HepG2 (cell line): ENCODE measurements at regions not wholly inside any gene's neighbourhood (a gene's known extent, or its start where the extent isn't known, plus 50 kb on each side); places are given as distances from the start of the nearest gene placed in this dataset.

Experiments
- ATAC-seq: fragments of 200-7000 bp; cut with Tn5 transposase; 3 replicates; pipeline ENCODE4 v1.9.1; 2020; ENCODE audit warnings: mild to moderate bottlenecking, moderate library complexity
- BruUV-seq: library from RNA; stranded (reverse); fragments of 400-500 nt; replicated peaks from 2 replicates; lab custom pipeline; 2021; lab: Mats Ljungman, UMichigan
- CTCF ChIA-PET: fragments of 300-600 bp; formaldehyde crosslinking; extraction: SDS; loops from one replicate; lab custom pipeline; 2021; ENCODE audit warnings: low total read pairs, inconsistent platforms, low intra/inter-chr PET ratio; lab: Yijun Ruan, JAX
- POLR2A ChIA-PET: fragments of 350-600 bp; sonication (Branson Sonifier 250); formaldehyde crosslinking; loops from one replicate; lab custom pipeline; 2020; ENCODE audit warnings: antibody characterized with exemption, inconsistent platforms; lab: Yijun Ruan, JAX
- DNase-seq: peaks from one replicate; pipeline ENCODE4 v3.0.0-alpha.2; 2015; ENCODE audit warnings: low spot score
- FAIRE-seq: peaks from 3 replicates; lab custom pipeline; 2011; peaks lifted over from hg19 to GRCh38; lab: Jason Lieb, UNC
- H2AFZ ChIP-seq: one replicate; pipeline ENCODE4 v1.6.1; 2011; ENCODE audit warnings: low read length, inconsistent platforms
- H3K27ac ChIP-seq: fragments of 300-600 bp; 3 replicates; pipeline ENCODE4 v1.8.0; 2011; ENCODE audit warnings: mixed run types, mild to moderate bottlenecking, mixed read lengths, low read length, inconsistent platforms; ENCODE audit not compliant: insufficient read depth; ENCODE audit errors: extremely low read length
- H3K27me3 ChIP-seq, 2 experiments: fragments of 200-600 bp in 1 of 2; 2 replicates in 1 of 2; 3 replicates in 1 of 2; pipeline versions ENCODE4 v1.6.0 to v1.8.0; 2011; ENCODE audit warnings: low read length in 2 of 2, mild to moderate bottlenecking in 2 of 2, moderate library complexity in 2 of 2, inconsistent platforms in 1 of 2; ENCODE audit not compliant: insufficient read depth in 2 of 2, control insufficient read depth in 1 of 2
- H3K36me3 ChIP-seq, 2 experiments: fragments of 200-600 bp in 1 of 2; replicated peaks in 1 of 2; 2 replicates in 1 of 2; 3 replicates in 1 of 2; pipeline versions ENCODE4 v1.5.1 to v1.8.0; 2011; ENCODE audit warnings: low read length in 2 of 2, inconsistent platforms in 1 of 2; ENCODE audit not compliant: insufficient read depth in 2 of 2, control insufficient read depth in 1 of 2
- H3K4me1 ChIP-seq: 2 replicates; pipeline ENCODE4 v1.5.1; 2012; ENCODE audit warnings: low read length, inconsistent platforms; ENCODE audit not compliant: insufficient read depth
- H3K4me2 ChIP-seq: 2 replicates; pipeline ENCODE4 v1.6.0; 2011; ENCODE audit warnings: low read depth, low read length, inconsistent platforms
- H3K4me3 ChIP-seq, 3 experiments: fragments of 200-600 bp in 1 of 3; sonication (generic), shearing (Covaris generic) in 1 of 3; replicated peaks in 1 of 3; 2 replicates each; pipeline ENCODE4 v1.5.1; 2011 to 2016; ENCODE audit warnings: low read length in 3 of 3, inconsistent platforms in 2 of 3, low read depth in 2 of 3, mild to moderate bottlenecking in 2 of 3, control low read depth in 1 of 3, mixed read lengths in 1 of 3; ENCODE audit not compliant: insufficient read depth in 1 of 3
- H3K79me2 ChIP-seq: one replicate; pipeline ENCODE4 v1.6.1; 2011; ENCODE audit warnings: low read length, inconsistent platforms; ENCODE audit not compliant: insufficient read depth
- H3K9ac ChIP-seq: 2 replicates; pipeline ENCODE4 v1.6.0; 2011; ENCODE audit warnings: mild to moderate bottlenecking, low read depth, low read length, inconsistent platforms; ENCODE audit not compliant: insufficient read depth
- H3K9me3 ChIP-seq: 2 replicates; pipeline ENCODE4 v1.5.1; 2012; ENCODE audit warnings: mild to moderate bottlenecking, low read length
- H4K20me1 ChIP-seq: 2 replicates; pipeline ENCODE4 v1.6.0; 2011; ENCODE audit warnings: inconsistent platforms, mild to moderate bottlenecking, low read length, moderate library complexity; ENCODE audit not compliant: insufficient read depth
- RBFOX2 ChIP-seq: fragments of 200-400 bp; formaldehyde crosslinking; IDR thresholded peaks from 2 replicates; pipeline ENCODE4 v1.6.1; 2017; ENCODE audit warnings: low read depth, mild to moderate bottlenecking, low read length
- STAT5B ChIP-seq: sonication (generic); formaldehyde crosslinking; IDR thresholded peaks from 2 replicates; pipeline ENCODE4 v1.4.0; 2020; ENCODE audit warnings: missing genetic modification reagents
- TAF1 ChIP-seq: sonication (generic); formaldehyde crosslinking; IDR thresholded peaks from 2 replicates; pipeline ENCODE4 v1.4.0; 2020; ENCODE audit warnings: missing genetic modification reagents
- ZNF512B ChIP-seq: sonication (generic); formaldehyde crosslinking; IDR thresholded peaks from 2 replicates; pipeline ENCODE4 v1.5.1; 2020; ENCODE audit warnings: missing genetic modification reagents, mild to moderate bottlenecking, borderline replicate concordance
- ZSCAN9 ChIP-seq: IDR thresholded peaks from 2 replicates; pipeline ENCODE4 v1.6.1; 2016; ENCODE audit warnings: borderline replicate concordance
- WGBS: methylation state at CpG from one replicate; pipeline ENCODE4 v1.1.6; 2017; ENCODE audit warnings: low lambda C conversion rate; 5-methylcytosine and 5-hydroxymethylcytosine counted together
- in situ Hi-C: cut with HindIII; loops from 2 replicates; pipeline ENCODE4 v1.10.0; 2017; ENCODE audit warnings: low pct_unique_long_range_greater_than_20kb; ENCODE audit not compliant: extremely low pct_ligation_motif_present
- intact Hi-C: fragments of 100-400 bp; cut with micrococcal nuclease; formaldehyde crosslinking; loops from one replicate; pipeline ENCODE4 v1.10.0; 2022; ENCODE audit not compliant: unreplicated experiment
- TF ChIP-seq, protein P1 (sequence below): sonication (generic); formaldehyde crosslinking; IDR thresholded peaks from 2 replicates; pipeline ENCODE4 v1.5.0; 2020; ENCODE audit warnings: mild to moderate bottlenecking, missing genetic modification reagents, borderline replicate concordance
- TF ChIP-seq, protein P2 (sequence below): sonication (generic); formaldehyde crosslinking; IDR thresholded peaks from 2 replicates; pipeline ENCODE4 v1.4.0; 2020; ENCODE audit warnings: mild to moderate bottlenecking, low read depth, missing genetic modification reagents

- WGBS, result 3% methylated on average over 4 of the region's 4 CpGs
- POLR2A ChIA-PET, result no interaction called here
- Histone ChIP-seq H3K4me2 (no peak overlapping the region), H4K20me1 (no peaks in the 10 kb centered on the region), H3K4me1 (no peaks in the 10 kb centered on the region), H3K9ac (no peak overlapping the region), H3K36me3 (no peaks in the 10 kb centered on the region), H3K79me2 (no peaks in the 10 kb centered on the region), H3K4me3 (no peak overlapping the region), H3K27me3 (no peaks in the 10 kb centered on the region), H3K9me3 (no peaks in the 10 kb centered on the region), H3K27ac (no peak overlapping the region), H2AFZ (no peak overlapping the region)
- FAIRE-seq, result no peak
- TF ChIP-seq RBFOX2, result no peak
- no peak for TF ChIP-seq ZSCAN9
- no peak for TF ChIP-seq STAT5B (CRISPR knock-in tag)
- TF ChIP-seq, protein P1, sequence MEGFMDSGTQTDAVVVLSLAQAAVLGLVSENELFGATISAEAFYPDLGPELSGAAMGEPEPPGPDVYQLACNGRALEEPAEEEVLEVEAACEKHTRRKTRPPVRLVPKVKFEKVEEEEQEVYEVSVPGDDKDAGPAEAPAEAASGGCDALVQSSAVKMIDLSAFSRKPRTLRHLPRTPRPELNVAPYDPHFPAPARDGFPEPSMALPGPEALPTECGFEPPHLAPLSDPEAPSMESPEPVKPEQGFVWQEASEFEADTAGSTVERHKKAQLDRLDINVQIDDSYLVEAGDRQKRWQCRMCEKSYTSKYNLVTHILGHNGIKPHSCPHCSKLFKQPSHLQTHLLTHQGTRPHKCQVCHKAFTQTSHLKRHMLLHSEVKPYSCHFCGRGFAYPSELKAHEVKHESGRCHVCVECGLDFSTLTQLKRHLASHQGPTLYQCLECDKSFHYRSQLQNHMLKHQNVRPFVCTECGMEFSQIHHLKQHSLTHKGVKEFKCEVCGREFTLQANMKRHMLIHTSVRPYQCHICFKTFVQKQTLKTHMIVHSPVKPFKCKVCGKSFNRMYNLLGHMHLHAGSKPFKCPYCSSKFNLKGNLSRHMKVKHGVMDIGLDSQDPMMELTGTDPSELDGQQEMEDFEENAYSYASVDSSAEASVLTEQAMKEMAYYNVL, result no peak
- TF ChIP-seq, protein P2, sequence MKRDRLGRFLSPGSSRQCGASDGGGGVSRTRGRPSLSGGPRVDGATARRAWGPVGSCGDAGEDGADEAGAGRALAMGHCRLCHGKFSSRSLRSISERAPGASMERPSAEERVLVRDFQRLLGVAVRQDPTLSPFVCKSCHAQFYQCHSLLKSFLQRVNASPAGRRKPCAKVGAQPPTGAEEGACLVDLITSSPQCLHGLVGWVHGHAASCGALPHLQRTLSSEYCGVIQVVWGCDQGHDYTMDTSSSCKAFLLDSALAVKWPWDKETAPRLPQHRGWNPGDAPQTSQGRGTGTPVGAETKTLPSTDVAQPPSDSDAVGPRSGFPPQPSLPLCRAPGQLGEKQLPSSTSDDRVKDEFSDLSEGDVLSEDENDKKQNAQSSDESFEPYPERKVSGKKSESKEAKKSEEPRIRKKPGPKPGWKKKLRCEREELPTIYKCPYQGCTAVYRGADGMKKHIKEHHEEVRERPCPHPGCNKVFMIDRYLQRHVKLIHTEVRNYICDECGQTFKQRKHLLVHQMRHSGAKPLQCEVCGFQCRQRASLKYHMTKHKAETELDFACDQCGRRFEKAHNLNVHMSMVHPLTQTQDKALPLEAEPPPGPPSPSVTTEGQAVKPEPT (CRISPR knock-in tag), result no peak
- intact Hi-C loops (no loop called here), in situ Hi-C loops (no loop called here)
- DNase-seq, result no peak
- no TSS peak for BruUV-seq
- CTCF ChIA-PET, result no interaction called here
- no peak for ATAC-seq
Observed at GRCh38 chr6:68059899-68060298, 575.2 kb upstream of the ADGRB3 start.

DNA sequence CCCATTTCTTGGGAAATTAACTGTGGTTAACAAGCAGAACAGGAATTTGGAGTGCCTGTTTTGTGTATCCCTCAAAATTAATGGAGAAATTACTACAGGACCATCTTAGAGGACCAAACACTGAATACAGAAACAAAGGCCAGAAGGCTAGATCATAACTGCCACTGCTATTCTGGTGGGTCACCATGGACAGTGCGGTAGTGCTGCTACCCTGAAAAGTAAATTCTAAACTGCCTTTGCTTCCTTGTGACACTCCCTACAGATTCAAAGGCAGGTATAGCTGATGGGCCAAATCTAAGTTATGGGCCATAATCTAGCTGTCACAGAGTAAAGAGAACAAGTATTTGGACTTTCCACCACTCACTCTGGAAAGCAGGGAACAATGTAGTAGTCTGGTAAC lies 575.8 kb upstream of the ADGRB3 start:
- ChIA-PET CTCF (no interaction called here), POLR2A (no interaction called here)
- Histone ChIP-seq H3K79me2 (no peaks in the 10 kb centered on the region), H3K27me3 (no peaks in the 10 kb centered on the region), H3K9me3 (no peaks in the 10 kb centered on the region), H3K27ac (no peak overlapping the region), H4K20me1 (no peaks in the 10 kb centered on the region), H2AFZ (no peak overlapping the region), H3K4me1 (no peaks in the 10 kb centered on the region), H3K4me2 (no peak overlapping the region), H3K36me3 (no peaks in the 10 kb centered on the region), H3K4me3 (no peak overlapping the region), H3K9ac (no peak overlapping the region)
- no TSS peak for BruUV-seq
- 33% methylated on average over 1 of the region's 1 CpG for WGBS
- intact Hi-C loops, result no loop called here
- in situ Hi-C loops, result no loop called here
- DNase-seq (no peak), ATAC-seq (no peak), FAIRE-seq (no peak)
- TF ChIP-seq ZNF512B (CRISPR knock-in tag), result no peak
- no peak for TF ChIP-seq TAF1 (CRISPR knock-in tag)
